ENCODE measurements at regions not wholly inside any gene's neighbourhood (a gene's known extent, or its start where the extent isn't known, plus 50 kb on each side); places are given as distances from the start of the nearest gene placed in this dataset.

GRCh38 chr4:17315459-17315858 is 196.4 kb downstream of the QDPR start:
- DNase-seq (ENCODE audit: low read depth), result no peak
- no peak overlapping the region for H3K4me3 ChIP-seq (ENCODE audit: low read depth, low read length)
- TF ChIP-seq POLR2A (IDR thresholded peaks at IDR 0.05; ENCODE audit: extremely low read depth, insufficient read length) (no peak), CTCF (IDR thresholded peaks at IDR 0.05; ENCODE audit: low read depth, low read length) (no peak), MYC (IDR thresholded peaks at IDR 0.05; ENCODE audit: low read depth, low read length) (no peak), MAX (IDR thresholded peaks at IDR 0.05; ENCODE audit: low read depth, low read length) (no peak)

GRCh38 chr4:17313194-17313593 is 198.7 kb downstream of the QDPR start:
- DNase-seq (ENCODE audit: low read depth), result no peak
- TF ChIP-seq POLR2A (IDR thresholded peaks at IDR 0.05; ENCODE audit: extremely low read depth, insufficient read length), result no peak
- TF ChIP-seq MYC (IDR thresholded peaks at IDR 0.05; ENCODE audit: low read depth, low read length), result no peak
- TF ChIP-seq MAX (IDR thresholded peaks at IDR 0.05; ENCODE audit: low read depth, low read length), result no peak
- TF ChIP-seq CTCF (IDR thresholded peaks at IDR 0.05; ENCODE audit: low read depth, low read length), result no peak
- no peak overlapping the region for H3K4me3 ChIP-seq (ENCODE audit: low read depth, low read length)

GRCh38 chr4:17310269-17310652 is 201.6 kb downstream of the QDPR start:
- DNase-seq (ENCODE audit: low read depth), result no peak
- no peak overlapping the region for H3K4me3 ChIP-seq (ENCODE audit: low read depth, low read length)
- TF ChIP-seq MYC (IDR thresholded peaks at IDR 0.05; ENCODE audit: low read depth, low read length) (no peak), POLR2A (IDR thresholded peaks at IDR 0.05; ENCODE audit: extremely low read depth, insufficient read length) (no peak), CTCF (IDR thresholded peaks at IDR 0.05; ENCODE audit: low read depth, low read length) (no peak), MAX (IDR thresholded peaks at IDR 0.05; ENCODE audit: low read depth, low read length) (no peak)

- TF ChIP-seq CTCF (IDR thresholded peaks at IDR 0.05; ENCODE audit: low read depth, low read length) (no peak), POLR2A (IDR thresholded peaks at IDR 0.05; ENCODE audit: extremely low read depth, insufficient read length) (no peak), MYC (IDR thresholded peaks at IDR 0.05; ENCODE audit: low read depth, low read length) (no peak)
Measured at GRCh38 chr4:17309567-17310268, 202.2 kb downstream of the QDPR start.

GRCh38 chr4:17301869-17302268 is 210.0 kb downstream of the QDPR start:
- DNase-seq (ENCODE audit: low read depth), result no peak
- H3K4me3 ChIP-seq (ENCODE audit: low read depth, low read length), result no peak overlapping the region
- TF ChIP-seq MYC (IDR thresholded peaks at IDR 0.05; ENCODE audit: low read depth, low read length), result no peak
- TF ChIP-seq MAX (IDR thresholded peaks at IDR 0.05; ENCODE audit: low read depth, low read length), result no peak
- no peak for TF ChIP-seq CTCF (IDR thresholded peaks at IDR 0.05; ENCODE audit: low read depth, low read length)
- no peak for TF ChIP-seq POLR2A (IDR thresholded peaks at IDR 0.05; ENCODE audit: extremely low read depth, insufficient read length)

More at GRCh38 chr4:17309567-17310268, 202.2 kb downstream of the QDPR start:
- DNase-seq (ENCODE audit: low read depth), result no peak
- H3K4me3 ChIP-seq (ENCODE audit: low read depth, low read length), result no peak overlapping the region
